ENCODE measurements at regions not wholly inside any gene's neighbourhood (a gene's known extent, or its start where the extent isn't known, plus 50 kb on each side); places are given as distances from the start of the nearest gene placed in this dataset.

DNA sequence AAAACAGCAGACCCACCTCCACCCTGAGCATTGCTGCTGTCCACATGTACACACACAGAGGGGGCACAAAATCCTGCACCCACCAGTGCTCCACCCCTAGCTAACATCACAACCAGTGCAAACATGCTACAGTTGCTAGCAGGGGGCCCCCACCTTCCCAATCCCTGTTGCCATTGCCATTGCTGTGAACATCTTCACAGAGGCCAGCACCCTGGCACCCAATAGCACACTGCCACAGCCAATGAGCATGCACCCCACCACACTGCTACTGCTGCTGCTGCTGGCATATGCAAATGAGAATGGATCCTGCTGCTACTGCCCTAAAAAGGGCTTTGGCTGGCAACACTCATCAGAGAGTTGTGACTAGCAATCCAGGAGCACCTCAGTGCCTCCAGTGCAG, 1061.9 kb downstream of the ARAP2 start:
- TF ChIP-seq, protein P1, sequence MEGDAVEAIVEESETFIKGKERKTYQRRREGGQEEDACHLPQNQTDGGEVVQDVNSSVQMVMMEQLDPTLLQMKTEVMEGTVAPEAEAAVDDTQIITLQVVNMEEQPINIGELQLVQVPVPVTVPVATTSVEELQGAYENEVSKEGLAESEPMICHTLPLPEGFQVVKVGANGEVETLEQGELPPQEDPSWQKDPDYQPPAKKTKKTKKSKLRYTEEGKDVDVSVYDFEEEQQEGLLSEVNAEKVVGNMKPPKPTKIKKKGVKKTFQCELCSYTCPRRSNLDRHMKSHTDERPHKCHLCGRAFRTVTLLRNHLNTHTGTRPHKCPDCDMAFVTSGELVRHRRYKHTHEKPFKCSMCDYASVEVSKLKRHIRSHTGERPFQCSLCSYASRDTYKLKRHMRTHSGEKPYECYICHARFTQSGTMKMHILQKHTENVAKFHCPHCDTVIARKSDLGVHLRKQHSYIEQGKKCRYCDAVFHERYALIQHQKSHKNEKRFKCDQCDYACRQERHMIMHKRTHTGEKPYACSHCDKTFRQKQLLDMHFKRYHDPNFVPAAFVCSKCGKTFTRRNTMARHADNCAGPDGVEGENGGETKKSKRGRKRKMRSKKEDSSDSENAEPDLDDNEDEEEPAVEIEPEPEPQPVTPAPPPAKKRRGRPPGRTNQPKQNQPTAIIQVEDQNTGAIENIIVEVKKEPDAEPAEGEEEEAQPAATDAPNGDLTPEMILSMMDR (IDR thresholded peaks at IDR 0.05) = no peak
- TF ChIP-seq EP300 (IDR thresholded peaks at IDR 0.05) = no peak
- TF ChIP-seq POLR2A (IDR thresholded peaks at IDR 0.05) = no peak
